GM19099 (cell line): ENCODE measurements at regions not wholly inside any gene's neighbourhood (a gene's known extent, or its start where the extent isn't known, plus 50 kb on each side); places are given as distances from the start of the nearest gene placed in this dataset.

Source experiments
- POLR2A ChIP-seq: IDR thresholded peaks from 3 replicates; pipeline ENCODE4 v1.6.1; 2011; ENCODE audit warnings: low read depth; ENCODE audit not compliant: insufficient read length; ENCODE audit errors: extremely low read depth

DNA sequence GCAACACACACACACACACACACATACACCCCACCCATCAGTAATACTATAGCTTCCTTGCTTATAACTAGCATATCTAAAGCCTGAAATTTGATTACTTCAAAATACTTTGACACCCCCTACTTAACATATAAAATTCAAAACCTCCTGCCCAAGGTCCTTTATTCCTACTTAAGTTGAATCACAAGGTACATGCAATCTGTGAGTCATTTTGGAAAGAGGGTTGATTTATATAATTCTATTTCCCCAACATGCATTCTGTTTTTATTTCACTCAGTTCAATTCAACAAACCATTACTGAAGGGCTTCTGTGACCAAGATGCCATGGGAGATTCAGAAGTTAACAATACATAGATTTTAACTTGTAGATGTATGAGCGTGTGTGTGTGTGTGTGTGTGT, 420.7 kb downstream of the METTL4 start:
- TF ChIP-seq POLR2A, result no peak

DNA sequence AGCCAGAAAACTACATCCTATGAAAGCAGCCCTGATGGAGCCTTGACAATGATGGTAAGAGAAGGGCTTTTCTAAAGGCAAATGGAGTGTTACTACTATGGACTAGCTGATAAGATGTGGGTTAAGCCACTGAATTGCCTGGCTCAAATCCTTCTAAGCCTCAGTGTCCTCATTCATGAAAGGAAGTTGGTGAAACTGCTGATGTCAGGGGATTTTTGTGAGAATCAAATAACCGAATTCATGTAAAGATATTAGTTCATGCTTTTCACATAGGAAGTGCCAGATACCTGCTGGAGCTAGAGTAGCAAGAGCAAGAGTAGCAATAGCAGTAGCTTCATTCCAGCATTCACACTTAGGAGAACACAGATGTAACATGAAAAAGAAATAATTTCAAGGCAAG, 417.0 kb downstream of the METTL4 start:
- no peak for TF ChIP-seq POLR2A

DNA sequence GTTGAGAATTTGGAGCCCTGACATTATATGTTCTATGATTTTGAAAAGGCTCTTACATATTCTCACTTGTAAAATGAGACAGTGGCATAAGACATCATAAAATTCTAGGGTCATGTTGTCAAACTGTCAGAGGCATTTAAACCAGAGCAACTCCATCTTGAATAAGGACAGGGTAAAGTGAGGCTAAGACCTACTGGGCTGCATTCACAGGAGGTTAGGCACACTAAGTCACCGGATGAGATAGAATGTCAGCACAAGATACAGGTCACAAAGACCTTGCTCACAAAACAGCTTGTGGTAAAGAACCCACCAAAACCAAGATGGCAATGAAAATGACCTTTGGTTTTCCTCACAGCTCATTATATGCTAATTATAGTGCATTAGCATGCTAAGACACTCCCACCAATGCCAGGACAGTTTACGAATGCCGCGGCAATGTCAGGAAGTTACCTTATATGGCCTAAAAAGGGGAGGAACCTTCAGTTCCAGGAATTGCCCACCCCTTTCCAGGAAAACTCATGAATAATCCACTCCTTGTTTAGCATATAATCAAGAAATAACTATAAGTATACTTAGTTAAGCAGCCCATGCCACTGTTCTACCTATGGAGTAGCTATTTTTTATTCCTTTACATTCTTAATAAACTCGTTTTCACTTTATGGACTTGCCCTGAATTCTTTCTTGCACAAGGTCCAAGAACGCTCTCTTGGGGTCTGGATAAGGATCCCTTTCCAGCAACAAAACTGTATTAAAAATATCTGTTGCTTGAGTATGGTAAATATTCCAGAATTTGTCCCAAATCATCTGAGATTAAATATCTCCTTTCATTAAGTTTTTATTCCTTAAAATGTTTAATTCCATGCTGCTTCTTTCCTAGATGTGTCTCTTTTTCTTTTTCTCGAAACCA, 406.4 kb downstream of the METTL4 start:
- no peak for TF ChIP-seq POLR2A

DNA sequence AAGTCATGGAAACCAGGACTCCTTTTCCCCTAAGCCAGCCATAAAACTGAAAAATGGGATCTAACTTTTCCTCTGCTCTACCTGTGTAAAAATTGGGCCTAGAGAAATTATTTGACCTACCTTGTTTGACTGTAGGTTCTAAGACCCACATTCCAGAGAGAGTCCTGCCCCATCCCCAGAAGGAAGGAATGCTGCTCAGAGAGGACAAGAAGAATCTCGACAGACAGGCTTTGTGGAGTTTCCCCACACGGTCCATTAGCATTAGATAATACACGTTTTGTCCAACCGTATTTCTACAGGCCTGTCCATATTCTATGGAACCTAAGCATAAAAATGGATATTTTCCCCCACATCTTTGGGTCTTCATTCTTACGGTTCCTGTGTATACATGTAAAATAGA, 403.3 kb downstream of the METTL4 start:
- no peak for TF ChIP-seq POLR2A

DNA sequence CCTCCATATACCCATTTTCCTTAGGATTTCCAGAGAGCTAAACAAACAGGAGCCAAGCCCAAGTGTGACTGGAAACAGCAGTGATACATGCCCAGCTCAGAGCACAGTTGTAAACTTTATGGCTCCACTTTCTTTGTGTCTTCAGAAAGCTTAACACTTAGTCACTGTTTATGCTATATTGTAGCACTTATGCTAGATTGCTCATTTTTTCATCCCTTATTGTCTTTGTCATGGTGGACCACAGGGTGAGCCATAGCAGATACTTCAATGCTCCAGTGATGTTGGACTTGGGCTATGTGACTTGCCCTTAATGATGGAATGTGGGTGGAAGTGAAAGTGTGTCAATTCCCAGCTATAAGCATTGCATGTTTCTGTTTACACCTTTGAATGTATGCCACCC, 401.6 kb downstream of the METTL4 start:
- TF ChIP-seq POLR2A, result no peak

DNA sequence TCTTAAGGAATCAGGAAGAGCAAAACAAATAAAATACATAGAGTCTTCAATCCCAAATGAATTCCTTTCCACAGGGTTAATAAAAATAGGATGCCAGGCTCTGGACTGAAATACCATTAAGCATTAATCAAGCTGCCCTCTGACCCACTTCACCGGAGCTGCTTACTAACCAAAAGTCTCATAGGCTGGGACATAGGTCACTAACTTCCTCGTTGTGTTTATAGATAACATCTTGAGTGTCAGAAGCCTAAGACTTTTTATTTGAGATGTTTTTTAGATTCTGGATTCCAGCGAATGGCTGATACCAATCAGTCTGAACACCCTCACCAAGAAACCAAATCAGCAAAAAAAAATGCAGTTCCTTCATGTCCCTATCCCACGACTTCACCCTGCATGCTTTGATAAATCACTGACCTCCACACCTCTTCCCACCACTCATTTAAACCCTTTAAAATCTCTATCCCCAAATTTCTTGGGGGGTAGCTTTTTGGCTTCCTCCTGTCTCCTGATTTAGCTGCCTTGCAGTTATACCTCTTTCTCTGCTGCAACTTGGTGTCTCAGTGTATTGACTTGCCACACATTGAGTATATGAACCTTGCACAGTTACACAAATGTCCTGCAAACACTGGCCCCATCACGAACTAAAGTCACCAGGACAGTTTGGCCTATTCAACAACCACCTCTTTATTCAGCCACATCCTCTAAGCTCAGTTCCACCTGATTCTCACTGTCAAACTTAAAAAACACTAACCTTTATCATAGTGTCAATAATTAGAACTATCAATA, 399.3 kb downstream of the METTL4 start:
- no peak for TF ChIP-seq POLR2A

DNA sequence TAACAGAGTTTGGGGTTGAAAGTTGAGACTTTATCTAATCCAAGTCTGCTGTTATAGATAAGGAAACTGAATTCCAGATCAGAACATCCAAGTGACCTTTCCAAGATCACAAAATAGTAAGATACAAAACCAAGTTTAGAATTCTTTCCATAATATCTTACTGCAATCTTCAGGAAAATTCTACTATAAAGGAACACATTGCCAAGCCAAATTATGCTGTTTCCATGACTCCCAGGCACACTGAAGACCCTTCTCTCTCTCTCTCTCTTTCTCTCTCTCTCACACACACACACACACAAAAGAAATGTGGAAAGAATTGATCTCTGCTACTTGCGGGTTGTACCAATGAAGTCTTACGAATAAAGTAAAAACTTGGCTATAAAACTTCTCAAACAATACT, 398.4 kb downstream of the METTL4 start:
- TF ChIP-seq POLR2A, result no peak

DNA sequence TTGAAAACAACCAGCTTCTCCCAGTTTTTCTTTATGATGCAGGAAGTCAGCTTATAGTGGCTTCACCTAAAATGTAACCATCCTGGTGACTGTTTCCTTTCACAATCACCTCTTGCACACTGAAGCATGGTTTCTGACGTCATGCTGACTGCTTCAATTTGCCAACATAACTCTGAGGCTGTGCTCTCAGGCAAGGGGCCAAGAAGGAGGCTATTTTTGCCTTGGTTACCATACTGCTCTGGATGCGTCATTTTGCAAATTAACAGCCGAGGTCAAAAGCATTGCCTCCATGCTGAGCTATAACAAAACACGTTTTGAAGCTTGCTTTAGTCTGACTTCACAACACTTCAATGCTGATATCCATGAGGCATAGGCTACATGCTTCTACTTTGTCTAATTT, 397.8 kb downstream of the METTL4 start:
- no peak for TF ChIP-seq POLR2A

DNA sequence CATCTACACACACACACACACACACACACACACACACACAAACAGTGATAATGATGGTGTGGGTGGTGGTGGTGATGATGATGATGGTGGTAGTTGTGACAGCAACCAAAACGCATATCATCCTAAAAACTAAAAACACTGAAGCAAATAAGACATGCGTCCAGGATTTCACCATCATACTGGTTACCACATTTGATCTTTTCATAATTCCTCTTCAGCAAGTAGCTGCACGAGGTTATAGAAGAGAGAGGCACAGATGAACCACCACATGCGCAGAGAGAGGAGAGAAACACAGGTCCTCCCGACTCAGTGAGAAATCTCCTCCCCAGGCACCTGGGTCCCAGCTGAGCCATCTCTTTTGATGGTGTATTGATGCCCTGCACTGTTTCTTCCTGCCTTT, 393.3 kb downstream of the METTL4 start:
- no peak for TF ChIP-seq POLR2A

DNA sequence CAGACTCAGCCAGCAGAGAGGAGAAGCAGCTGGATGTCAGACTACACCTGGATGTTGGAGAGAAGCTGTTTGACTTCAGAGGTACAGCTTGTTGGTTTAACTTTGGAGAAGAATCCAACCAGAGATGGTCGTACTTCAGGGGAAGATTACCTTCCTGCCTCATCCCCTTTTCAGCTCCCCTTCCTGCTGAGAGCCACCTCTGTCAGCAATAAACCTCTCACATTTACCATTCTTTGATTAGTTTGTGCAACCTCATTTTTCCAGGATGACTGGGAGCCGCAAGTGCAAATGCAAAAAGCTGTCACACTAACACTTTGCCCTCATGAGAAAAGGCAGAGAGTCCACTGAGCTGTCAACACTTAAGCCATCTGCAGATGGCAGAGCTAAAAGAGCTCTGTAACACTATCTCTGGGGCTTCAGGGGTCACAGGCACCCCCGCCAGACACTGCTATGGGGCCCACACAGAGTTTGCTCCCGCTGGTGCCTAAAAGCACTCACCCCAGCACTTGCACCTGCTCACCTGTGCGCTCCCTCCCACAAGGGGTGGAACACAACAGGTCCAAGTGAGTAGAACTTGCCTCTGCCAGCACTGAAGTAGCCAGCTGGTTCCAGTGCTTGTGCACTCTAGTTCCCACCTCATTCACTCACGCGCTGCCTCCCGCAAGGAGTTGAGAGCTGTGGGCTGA, 391.7 kb downstream of the METTL4 start:
- TF ChIP-seq POLR2A, result no peak

DNA sequence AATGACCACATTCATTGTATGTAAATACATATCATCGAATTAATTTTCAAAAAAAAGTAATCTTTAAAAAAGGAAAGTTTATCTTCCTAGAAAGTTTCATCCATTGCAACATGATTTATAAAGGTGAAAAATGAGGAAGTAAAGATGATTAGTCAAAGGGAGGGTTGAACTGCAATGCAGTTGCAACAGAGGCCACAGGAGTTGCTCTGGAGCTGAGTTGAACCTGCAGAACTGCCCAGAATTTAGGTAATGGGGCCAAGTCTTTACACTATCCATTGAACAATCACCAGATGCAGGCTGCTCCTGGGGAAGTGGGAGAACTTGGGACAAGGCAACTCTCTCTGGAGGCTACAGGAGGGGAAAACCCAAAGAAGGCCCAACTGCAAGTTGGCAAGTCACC, 390.7 kb downstream of the METTL4 start:
- TF ChIP-seq POLR2A, result no peak

DNA sequence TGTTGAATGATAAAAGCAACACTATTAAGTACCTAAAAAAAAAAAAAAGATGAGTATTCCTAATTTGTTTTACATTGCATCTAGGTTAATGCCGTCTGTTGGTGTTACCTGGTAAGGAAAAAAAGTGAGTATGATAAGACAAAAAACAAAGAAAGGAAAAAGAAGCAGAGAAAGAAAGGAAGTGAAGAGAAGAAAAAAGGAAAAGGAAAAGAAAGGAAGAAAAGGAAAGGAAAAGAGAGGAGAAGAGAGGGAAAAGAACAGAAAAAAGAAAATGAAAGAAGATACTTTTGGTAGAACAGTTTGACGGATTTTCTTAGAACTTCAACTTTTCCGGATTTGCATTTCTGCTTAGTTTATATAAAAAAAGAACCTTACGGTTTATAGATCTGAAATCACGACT, 387.9 kb downstream of the METTL4 start:
- TF ChIP-seq POLR2A, result no peak

DNA sequence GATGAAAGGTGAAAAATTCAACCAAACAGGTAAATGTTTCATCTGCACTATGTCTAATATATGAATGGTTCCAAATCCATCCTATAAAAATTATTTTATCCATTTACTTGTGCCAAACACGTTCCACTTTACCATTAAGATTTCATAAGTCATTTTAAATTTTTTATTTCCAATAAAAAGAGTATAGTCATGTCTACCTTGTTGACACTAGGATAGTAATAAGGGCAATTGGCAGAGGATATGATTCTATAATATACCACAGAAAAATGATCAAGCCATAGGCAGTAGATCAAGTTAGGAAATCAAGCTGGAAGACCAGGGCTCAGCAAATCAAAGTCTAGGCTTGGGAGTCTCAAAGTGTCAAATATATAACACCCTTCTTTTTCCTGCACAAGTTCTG, 384.3 kb downstream of the METTL4 start:
- TF ChIP-seq POLR2A, result no peak

DNA sequence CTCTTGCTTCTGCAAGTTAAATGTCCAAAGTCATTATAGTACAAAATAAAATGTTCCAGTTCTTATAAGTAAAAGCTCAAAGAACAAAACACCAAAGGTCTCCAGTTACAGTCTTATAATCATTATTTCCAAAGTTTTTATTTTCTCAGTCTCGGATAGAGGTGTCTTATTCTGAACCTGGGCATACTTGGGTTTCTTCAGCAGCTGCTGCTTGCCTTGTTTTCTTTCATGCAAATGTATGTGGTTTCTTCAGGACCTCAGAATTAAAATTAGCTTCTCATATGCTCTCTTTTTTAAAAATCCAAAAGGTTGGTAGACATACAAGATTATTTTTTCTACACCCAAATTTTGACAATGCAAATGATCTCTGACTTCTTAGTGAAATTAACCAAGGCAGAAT, 383.0 kb downstream of the METTL4 start:
- no peak for TF ChIP-seq POLR2A

DNA sequence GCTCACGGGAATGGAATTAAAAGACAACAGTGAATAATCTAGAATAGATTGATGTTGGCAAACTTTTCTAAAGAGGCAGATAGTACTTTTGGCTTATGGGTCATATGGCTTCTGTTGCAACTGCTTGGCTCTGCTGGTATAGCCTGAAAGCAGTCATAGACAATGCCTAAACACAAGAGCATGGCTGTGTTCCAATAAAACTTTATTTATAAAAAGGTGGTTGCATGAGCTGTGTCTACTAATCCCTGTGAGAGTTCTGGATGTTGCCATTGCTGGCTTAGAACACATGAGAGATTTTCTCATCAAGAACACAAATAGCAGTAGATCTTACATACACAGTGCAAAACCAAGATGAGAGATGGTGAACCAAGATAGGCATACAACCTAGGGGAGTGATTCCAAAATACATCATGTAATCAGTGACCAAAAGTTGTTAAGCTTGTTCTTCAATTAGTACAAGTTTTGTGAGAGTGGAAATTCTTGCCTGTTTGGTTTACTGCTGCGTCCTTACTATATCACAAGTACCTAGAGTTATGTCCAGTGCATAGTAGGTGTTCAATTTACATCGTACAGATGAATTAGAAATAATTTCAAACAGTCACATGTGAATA, 380.0 kb downstream of the METTL4 start:
- no peak for TF ChIP-seq POLR2A

DNA sequence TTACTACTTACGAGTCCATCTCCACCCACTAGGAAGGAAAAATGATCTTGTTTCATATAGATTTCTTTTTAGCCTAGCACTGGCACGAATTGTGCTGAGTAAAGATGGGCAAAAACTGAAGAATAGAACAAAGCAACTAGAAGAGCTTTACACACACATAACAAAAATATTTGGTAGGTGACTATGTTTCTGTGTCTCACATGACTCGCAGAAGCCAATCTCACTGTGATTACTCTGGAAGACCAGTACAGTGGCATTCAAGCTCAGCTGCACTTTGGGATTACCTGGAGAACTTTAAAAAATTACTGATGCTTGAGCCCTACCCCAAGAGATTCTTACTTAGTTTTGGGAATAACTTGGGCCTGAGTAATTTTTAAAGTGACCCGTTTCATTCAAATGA, 378.7 kb downstream of the METTL4 start:
- TF ChIP-seq POLR2A, result no peak

DNA sequence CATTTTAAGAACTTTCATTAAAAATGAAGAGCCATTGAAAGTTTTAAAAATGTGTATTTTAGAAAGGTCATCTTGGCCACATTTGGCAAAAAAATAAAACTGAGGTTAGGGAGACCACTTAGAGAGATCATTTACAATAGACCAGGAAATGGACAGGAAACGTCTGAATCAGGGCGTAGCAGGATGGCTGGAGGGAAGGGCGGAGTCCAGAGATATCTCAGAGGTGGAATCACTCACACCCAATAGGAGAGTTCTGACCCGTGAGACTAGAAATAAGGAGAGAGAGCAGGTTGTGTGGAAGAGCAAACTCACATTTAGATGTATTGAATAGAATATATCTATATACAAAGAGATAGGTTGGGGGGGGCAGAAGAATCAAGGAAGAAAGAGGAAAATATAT, 373.4 kb downstream of the METTL4 start:
- no peak for TF ChIP-seq POLR2A
